D721Med (cell line): ENCODE measurements at regions not wholly inside any gene's neighbourhood (a gene's known extent, or its start where the extent isn't known, plus 50 kb on each side); places are given as distances from the start of the nearest gene placed in this dataset.

ENCODE experiments used
- DNase-seq: peaks from one replicate; pipeline ENCODE4 v3.0.0; 2011; ENCODE audit warnings: low spot score; ENCODE audit not compliant: insufficient read length
- FAIRE-seq: peaks from 2 replicates; lab custom pipeline; 2011; peaks lifted over from hg19 to GRCh38; lab: Jason Lieb, UNC
- TF ChIP-seq, protein P1 (sequence below): IDR thresholded peaks from 2 replicates; pipeline ENCODE4 v1.5.1; 2012; ENCODE audit warnings: mild to moderate bottlenecking, control low read depth; ENCODE audit not compliant: insufficient read depth; ENCODE audit errors: missing control alignments

DNA sequence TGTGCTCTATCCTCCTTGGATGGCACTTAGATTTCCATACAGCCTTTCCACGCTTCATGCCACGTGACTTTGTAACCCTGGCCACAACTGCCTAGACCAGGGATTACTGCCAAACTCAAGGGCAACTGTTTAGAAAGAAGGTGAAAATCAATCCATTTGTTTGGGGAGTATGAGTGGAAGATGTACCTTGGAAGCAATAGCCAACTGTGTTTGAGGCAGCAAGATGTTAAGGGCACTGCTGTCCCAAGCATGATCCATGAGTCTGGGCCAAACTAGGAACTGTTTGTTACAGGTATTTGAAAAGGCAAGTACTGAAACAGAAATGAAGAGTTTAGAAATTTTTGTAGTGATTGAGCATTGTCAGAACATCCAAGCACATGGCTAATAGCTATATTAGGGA, 138.9 kb downstream of the CDC42EP3 start:
- FAIRE-seq (no peak), DNase-seq (no peak)
- TF ChIP-seq, protein P1, sequence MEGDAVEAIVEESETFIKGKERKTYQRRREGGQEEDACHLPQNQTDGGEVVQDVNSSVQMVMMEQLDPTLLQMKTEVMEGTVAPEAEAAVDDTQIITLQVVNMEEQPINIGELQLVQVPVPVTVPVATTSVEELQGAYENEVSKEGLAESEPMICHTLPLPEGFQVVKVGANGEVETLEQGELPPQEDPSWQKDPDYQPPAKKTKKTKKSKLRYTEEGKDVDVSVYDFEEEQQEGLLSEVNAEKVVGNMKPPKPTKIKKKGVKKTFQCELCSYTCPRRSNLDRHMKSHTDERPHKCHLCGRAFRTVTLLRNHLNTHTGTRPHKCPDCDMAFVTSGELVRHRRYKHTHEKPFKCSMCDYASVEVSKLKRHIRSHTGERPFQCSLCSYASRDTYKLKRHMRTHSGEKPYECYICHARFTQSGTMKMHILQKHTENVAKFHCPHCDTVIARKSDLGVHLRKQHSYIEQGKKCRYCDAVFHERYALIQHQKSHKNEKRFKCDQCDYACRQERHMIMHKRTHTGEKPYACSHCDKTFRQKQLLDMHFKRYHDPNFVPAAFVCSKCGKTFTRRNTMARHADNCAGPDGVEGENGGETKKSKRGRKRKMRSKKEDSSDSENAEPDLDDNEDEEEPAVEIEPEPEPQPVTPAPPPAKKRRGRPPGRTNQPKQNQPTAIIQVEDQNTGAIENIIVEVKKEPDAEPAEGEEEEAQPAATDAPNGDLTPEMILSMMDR, result no peak

- no peak for FAIRE-seq
- no peak for DNase-seq
- TF ChIP-seq, protein P1, result no peak
Observed at GRCh38 chr2:37537316-37537715, 134.1 kb downstream of the CDC42EP3 start.

DNA sequence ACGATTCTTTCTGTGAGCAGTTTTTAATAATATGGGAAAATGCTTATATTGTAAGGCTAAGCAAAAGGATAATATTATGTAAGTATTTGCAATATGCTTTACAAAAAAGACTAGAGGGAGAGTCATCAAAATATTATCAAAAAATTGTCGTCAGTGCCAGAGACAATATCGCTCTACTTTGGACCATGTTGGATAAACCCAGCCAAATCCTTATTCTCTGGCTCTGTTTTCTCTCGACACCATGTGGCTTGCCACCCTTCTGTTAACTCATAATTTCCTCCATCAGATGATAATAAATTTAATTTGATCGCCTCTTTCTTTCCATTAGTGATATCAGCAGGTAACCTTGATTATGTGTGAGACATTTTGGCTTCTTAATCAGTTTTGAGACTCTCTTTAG, 129.9 kb downstream of the CDC42EP3 start:
- TF ChIP-seq, protein P1, result no peak
- no peak for FAIRE-seq

DNA sequence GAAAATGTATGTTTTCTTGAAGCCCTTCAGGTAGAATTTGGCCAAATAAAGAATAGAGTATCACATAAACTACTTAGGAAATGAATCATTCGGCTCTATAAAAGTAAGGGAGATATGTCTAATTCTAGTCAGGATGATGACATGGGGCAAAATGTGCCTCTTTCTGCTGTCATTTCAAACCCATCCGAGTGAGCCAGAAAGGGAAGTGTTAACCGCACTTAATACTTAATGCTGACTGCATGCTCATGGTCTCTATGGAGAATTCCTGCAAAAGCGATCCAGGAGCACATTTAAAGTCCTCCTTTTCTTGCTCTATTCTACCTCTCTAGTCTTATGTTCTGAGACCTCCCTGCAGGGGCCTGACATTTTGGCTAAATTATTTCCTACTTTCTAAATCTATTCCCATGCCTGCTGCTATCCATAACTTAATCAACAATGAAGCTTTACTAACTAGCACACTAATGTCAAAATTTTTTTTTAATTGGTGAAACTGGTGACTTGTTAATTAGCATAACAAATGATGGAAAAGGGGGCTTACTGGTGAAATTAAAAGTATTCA, 127.4 kb downstream of the CDC42EP3 start:
- DNase-seq (no peak), FAIRE-seq (no peak)
- TF ChIP-seq, protein P1, result no peak

More for the DNA sequence above, 129.9 kb downstream of the CDC42EP3 start:
- no peak for DNase-seq

DNA sequence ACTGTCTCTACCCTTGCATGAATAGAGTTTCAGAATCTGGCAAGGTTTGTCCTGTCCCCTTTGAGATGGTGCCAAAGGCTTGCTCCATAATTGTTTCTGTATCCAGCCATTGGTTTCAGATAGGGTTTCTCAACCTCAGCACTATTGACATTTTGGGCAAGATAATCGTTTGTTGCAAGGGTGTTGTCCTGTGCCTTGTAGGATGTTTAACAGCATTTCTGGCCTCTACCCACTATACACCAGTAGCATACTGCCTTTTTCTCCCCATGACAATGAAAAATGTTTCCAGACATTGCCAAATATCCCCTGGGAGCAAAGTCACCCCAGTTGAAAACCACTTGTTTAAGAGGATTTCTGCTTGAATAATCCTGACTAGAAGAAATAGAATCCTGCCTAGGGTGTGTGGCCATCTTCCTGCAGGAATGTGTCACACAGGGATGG, 126.8 kb downstream of the CDC42EP3 start:
- DNase-seq (no peak), FAIRE-seq (no peak)
- TF ChIP-seq, protein P1, result no peak

- FAIRE-seq (no peak), DNase-seq (no peak)
- TF ChIP-seq, protein P1, result no peak
Observed at GRCh38 chr2:37549598-37549997, 121.8 kb downstream of the CDC42EP3 start.

- no peak for DNase-seq
Observed at GRCh38 chr2:37550190-37550589, 121.3 kb downstream of the CDC42EP3 start.

More at GRCh38 chr2:37550190-37550589, 121.3 kb downstream of the CDC42EP3 start:
- FAIRE-seq, result no peak
- TF ChIP-seq, protein P1, result no peak
